Neural cell (in vitro differentiated cells): ENCODE measurements at regions not wholly inside any gene's neighbourhood (a gene's known extent, or its start where the extent isn't known, plus 50 kb on each side); places are given as distances from the start of the nearest gene placed in this dataset.

Experiments
- H2AFZ ChIP-seq: fragments of 200-600, 300-800 bp; sonication (generic), shearing (Covaris generic); 2 replicates; pipeline ENCODE4 v1.6.0; 2014; ENCODE audit warnings: low read depth, mild to moderate bottlenecking, antibody characterized with exemption, low read length, moderate library complexity
- H3F3A ChIP-seq: fragments of 200-600 bp; shearing (Covaris generic); 2 replicates; pipeline ENCODE4 v1.6.1; 2016; ENCODE audit warnings: mild to moderate bottlenecking, moderate library complexity, mixed read lengths, antibody characterized with exemption, low read length; ENCODE audit not compliant: insufficient read depth, poor library complexity, severe bottlenecking
- H3K27ac ChIP-seq: fragments of 200-600, 300-800 bp; sonication (generic), shearing (Covaris generic); 2 replicates; pipeline ENCODE4 v1.5.1; 2014; ENCODE audit warnings: mild to moderate bottlenecking, low read length, moderate library complexity
- H3K27me3 ChIP-seq: fragments of 300-800, 200-600 bp; sonication (generic), shearing (Covaris generic); 2 replicates; pipeline ENCODE4 v1.6.0; 2014; ENCODE audit warnings: mild to moderate bottlenecking, low read depth, low read length, moderate library complexity; ENCODE audit not compliant: insufficient read depth
- H3K36me3 ChIP-seq: fragments of 300-800, 200-600 bp; sonication (generic), shearing (Covaris generic); 2 replicates; pipeline ENCODE4 v1.5.1; 2014; ENCODE audit warnings: mild to moderate bottlenecking, antibody characterized with exemption, low read length, moderate library complexity; ENCODE audit not compliant: insufficient read depth
- H3K4me2 ChIP-seq: fragments of 300-800, 200-600 bp; sonication (generic), shearing (Covaris generic); 2 replicates; pipeline ENCODE4 v1.6.0; 2014; ENCODE audit warnings: mild to moderate bottlenecking, low read length
- H3K4me3 ChIP-seq: fragments of 300-800, 200-600 bp; sonication (generic), shearing (Covaris generic); 2 replicates; pipeline ENCODE4 v1.5.1; 2014; ENCODE audit warnings: mild to moderate bottlenecking, low read length, moderate library complexity
- H3K79me2 ChIP-seq: fragments of 200-600 bp; shearing (Covaris generic); replicated peaks from 2 replicates; pipeline ENCODE4 v1.6.0; 2014; ENCODE audit warnings: mild to moderate bottlenecking, low read length, moderate library complexity; ENCODE audit not compliant: insufficient read depth
- H3K9ac ChIP-seq: fragments of 300-800, 200-600 bp; sonication (generic), shearing (Covaris generic); 2 replicates; pipeline ENCODE4 v1.6.1; 2016; ENCODE audit warnings: mild to moderate bottlenecking, low read length, mixed read lengths
- H3K9me2 ChIP-seq: fragments of 200-600 bp; shearing (Covaris generic); 2 replicates; pipeline ENCODE4 v1.6.1; 2016; ENCODE audit warnings: mild to moderate bottlenecking, low read length, mixed read lengths; ENCODE audit not compliant: insufficient read depth
- H3K9me3 ChIP-seq: fragments of 200-600, 300-800 bp; sonication (generic), shearing (Covaris generic); 2 replicates; pipeline ENCODE4 v1.6.1; 2016; ENCODE audit warnings: mild to moderate bottlenecking, mixed run types, low read length, moderate library complexity, mixed read lengths
- H4K20me1 ChIP-seq: fragments of 200-600 bp; shearing (Covaris generic); 2 replicates; pipeline ENCODE4 v1.6.1; 2016; ENCODE audit warnings: mild to moderate bottlenecking, mixed run types; ENCODE audit not compliant: insufficient read depth
- EP300 ChIP-seq: fragments of 450-650 bp; conservative IDR thresholded peaks from 2 replicates; pipeline ENCODE4 v1.6.1; 2014; ENCODE audit warnings: antibody characterized with exemption, mild to moderate bottlenecking, moderate library complexity; ENCODE audit not compliant: poor library complexity, severe bottlenecking
- EZH2 ChIP-seq: fragments of 200-600, 300-800 bp; shearing (Covaris generic), sonication (generic); IDR thresholded peaks from 2 replicates; pipeline ENCODE4 v1.6.1; 2014; ENCODE audit warnings: antibody characterized with exemption, low read length, borderline replicate concordance, mild to moderate bottlenecking; ENCODE audit not compliant: insufficient read depth, poor library complexity, severe bottlenecking
- MXI1 ChIP-seq: fragments of 450-650 bp; conservative IDR thresholded peaks from 2 replicates; pipeline ENCODE4 v1.6.1; 2014; ENCODE audit warnings: antibody characterized with exemption, mild to moderate bottlenecking; ENCODE audit not compliant: poor library complexity, severe bottlenecking
- POLR2AphosphoS5 ChIP-seq: IDR thresholded peaks from 2 replicates; pipeline ENCODE4 v1.6.1; 2012
- TAF1 ChIP-seq: IDR thresholded peaks from 2 replicates; pipeline ENCODE4 v1.6.1; 2012; ENCODE audit warnings: low read depth
- TF ChIP-seq, protein P1 (sequence below): IDR thresholded peaks from 2 replicates; pipeline ENCODE4 v1.6.1; 2012; ENCODE audit warnings: borderline replicate concordance
- TF ChIP-seq, protein P2 (sequence below): fragments of 450-650 bp; IDR thresholded peaks from 2 replicates; pipeline ENCODE4 v1.5.1; 2014; ENCODE audit warnings: antibody characterized with exemption, mild to moderate bottlenecking, moderate library complexity; ENCODE audit not compliant: poor library complexity, severe bottlenecking

DNA sequence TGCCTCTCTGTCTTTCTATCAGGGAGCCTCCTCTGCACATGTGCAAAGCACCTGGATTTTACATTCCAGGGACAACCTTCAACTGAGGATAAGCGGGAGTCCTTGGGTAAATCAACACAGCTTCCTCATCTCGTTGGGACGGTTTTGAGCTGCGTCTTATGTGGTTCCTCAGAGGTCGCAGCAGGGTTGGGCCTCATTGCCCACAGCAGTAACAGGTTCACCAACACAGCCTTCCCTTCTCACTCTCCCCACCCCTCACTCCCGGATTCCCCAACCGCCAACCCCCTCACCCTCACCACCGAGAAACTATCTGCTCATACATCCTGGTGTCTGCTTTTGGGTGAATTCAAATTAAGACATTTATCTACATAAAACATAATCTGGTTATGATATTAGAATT is 155.8 kb upstream of the GGTLC1 start:
- no peak overlapping the region for H3K4me2 ChIP-seq
- no peak overlapping the region for H3K4me3 ChIP-seq
- TF ChIP-seq, protein P1, sequence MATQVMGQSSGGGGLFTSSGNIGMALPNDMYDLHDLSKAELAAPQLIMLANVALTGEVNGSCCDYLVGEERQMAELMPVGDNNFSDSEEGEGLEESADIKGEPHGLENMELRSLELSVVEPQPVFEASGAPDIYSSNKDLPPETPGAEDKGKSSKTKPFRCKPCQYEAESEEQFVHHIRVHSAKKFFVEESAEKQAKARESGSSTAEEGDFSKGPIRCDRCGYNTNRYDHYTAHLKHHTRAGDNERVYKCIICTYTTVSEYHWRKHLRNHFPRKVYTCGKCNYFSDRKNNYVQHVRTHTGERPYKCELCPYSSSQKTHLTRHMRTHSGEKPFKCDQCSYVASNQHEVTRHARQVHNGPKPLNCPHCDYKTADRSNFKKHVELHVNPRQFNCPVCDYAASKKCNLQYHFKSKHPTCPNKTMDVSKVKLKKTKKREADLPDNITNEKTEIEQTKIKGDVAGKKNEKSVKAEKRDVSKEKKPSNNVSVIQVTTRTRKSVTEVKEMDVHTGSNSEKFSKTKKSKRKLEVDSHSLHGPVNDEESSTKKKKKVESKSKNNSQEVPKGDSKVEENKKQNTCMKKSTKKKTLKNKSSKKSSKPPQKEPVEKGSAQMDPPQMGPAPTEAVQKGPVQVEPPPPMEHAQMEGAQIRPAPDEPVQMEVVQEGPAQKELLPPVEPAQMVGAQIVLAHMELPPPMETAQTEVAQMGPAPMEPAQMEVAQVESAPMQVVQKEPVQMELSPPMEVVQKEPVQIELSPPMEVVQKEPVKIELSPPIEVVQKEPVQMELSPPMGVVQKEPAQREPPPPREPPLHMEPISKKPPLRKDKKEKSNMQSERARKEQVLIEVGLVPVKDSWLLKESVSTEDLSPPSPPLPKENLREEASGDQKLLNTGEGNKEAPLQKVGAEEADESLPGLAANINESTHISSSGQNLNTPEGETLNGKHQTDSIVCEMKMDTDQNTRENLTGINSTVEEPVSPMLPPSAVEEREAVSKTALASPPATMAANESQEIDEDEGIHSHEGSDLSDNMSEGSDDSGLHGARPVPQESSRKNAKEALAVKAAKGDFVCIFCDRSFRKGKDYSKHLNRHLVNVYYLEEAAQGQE, result no peak
- no peak for TF ChIP-seq POLR2AphosphoS5
- TF ChIP-seq, protein P2, sequence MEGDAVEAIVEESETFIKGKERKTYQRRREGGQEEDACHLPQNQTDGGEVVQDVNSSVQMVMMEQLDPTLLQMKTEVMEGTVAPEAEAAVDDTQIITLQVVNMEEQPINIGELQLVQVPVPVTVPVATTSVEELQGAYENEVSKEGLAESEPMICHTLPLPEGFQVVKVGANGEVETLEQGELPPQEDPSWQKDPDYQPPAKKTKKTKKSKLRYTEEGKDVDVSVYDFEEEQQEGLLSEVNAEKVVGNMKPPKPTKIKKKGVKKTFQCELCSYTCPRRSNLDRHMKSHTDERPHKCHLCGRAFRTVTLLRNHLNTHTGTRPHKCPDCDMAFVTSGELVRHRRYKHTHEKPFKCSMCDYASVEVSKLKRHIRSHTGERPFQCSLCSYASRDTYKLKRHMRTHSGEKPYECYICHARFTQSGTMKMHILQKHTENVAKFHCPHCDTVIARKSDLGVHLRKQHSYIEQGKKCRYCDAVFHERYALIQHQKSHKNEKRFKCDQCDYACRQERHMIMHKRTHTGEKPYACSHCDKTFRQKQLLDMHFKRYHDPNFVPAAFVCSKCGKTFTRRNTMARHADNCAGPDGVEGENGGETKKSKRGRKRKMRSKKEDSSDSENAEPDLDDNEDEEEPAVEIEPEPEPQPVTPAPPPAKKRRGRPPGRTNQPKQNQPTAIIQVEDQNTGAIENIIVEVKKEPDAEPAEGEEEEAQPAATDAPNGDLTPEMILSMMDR, result no peak
- TF ChIP-seq EP300, result no peak
- no peak for TF ChIP-seq MXI1
- H3F3A ChIP-seq, result no peaks in the 10 kb centered on the region
- no peaks in the 10 kb centered on the region for H3K9me3 ChIP-seq
- no peak overlapping the region for H3K27ac ChIP-seq
- no peaks in the 10 kb centered on the region for H3K9me2 ChIP-seq
- no peaks in the 10 kb centered on the region for H4K20me1 ChIP-seq
- no peak overlapping the region for H3K9ac ChIP-seq
- no peaks in the 10 kb centered on the region for H3K36me3 ChIP-seq
- no peak overlapping the region for H2AFZ ChIP-seq
- H3K27me3 ChIP-seq, result no peaks in the 10 kb centered on the region
- no peaks in the 10 kb centered on the region for H3K79me2 ChIP-seq

DNA sequence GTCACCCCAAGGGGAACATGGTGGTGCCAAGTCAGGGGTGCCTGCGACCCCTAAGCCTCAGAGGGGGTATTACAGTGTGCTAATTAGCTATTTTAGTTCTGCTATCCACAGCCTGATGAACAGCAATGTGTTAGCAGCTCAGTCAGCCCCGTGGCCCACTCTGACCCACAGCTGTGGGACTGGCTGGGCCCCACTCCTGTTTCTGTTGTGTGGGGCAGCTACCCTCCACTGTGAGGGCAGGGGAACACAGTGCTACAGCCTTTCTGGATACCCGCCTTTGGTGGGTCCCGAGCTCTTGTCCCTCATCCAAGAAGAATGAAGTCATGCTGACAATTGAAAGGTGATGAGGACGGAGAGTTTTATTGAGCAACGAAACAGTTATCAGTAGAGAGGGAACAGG is 152.5 kb upstream of the GGTLC1 start:
- Histone ChIP-seq H3K9ac (no peak overlapping the region), H3K4me3 (no peak overlapping the region), H3K9me3 (no peaks in the 10 kb centered on the region), H3K79me2 (no peaks in the 10 kb centered on the region), H4K20me1 (no peaks in the 10 kb centered on the region), H3K36me3 (no peaks in the 10 kb centered on the region), H3K4me2 (no peak overlapping the region), H3K27me3 (no peaks in the 10 kb centered on the region), H3F3A (no peaks in the 10 kb centered on the region), H3K9me2 (no peaks in the 10 kb centered on the region), H2AFZ (no peak overlapping the region), H3K27ac (no peak overlapping the region)
- TF ChIP-seq POLR2AphosphoS5 (no peak), TAF1 (no peak), MXI1 (no peak), EZH2 (no peak)
- TF ChIP-seq, protein P2, result no peak
- TF ChIP-seq, protein P1, result no peak
